HepG2 (cell line): ENCODE measurements at regions not wholly inside any gene's neighbourhood (a gene's known extent, or its start where the extent isn't known, plus 50 kb on each side); places are given as distances from the start of the nearest gene placed in this dataset.

Experiments used
- ARNTL ChIP-seq: sonication (generic); formaldehyde crosslinking; IDR thresholded peaks from 2 replicates; pipeline ENCODE4 v1.4.0; 2020; ENCODE audit warnings: mild to moderate bottlenecking, missing genetic modification reagents
- KDM1A ChIP-seq: IDR thresholded peaks from 2 replicates; pipeline ENCODE4 v1.6.1; 2016; ENCODE audit warnings: missing compliant biosample characterization
- NRL ChIP-seq: sonication (generic); formaldehyde crosslinking; IDR thresholded peaks from 2 replicates; pipeline ENCODE4 v1.5.0; 2020; ENCODE audit warnings: missing genetic modification reagents, mild to moderate bottlenecking, moderate library complexity, borderline replicate concordance
- POLR2A ChIP-seq, 2 experiments: IDR thresholded peaks; 2 replicates each; pipeline ENCODE4 v1.6.1; 2011; ENCODE audit warnings: low read depth in 2 of 2, low read length in 2 of 2, mild to moderate bottlenecking in 1 of 2, moderate library complexity in 1 of 2; ENCODE audit not compliant: insufficient read depth in 1 of 2

DNA sequence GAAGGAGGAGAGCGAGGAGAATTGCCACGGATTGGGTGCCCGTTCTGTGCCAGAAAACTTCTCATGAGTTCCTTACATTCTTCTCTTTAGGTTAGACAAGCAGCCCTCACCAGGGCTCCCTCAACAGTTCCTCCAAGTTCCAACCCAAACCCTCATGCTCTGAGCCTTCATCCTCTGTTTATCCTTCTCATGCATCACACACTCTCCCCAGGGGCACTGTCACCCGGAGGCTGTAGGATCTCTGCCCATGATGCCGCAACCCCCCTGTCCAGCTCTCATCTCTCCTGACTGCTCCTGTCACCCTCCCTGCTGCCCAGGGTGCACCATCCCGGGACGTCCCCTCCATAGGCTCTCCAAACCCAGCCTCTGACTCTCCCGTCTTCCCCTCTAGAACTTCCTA lies 99.4 kb upstream of the MYCN start:
- TF ChIP-seq NRL (CRISPR knock-in tag) (no peak), KDM1A (CRISPR knock-in tag) (no peak), POLR2A (IDR thresholded peaks at IDR 0.05; ENCODE audit: insufficient read depth in 1 of 2, low read depth in 2 of 2, low read length in 2 of 2) (no peak), ARNTL (CRISPR knock-in tag) (no peak)
